OCI-M2 (cell line): ENCODE measurements at regions not wholly inside any gene's neighbourhood (a gene's known extent, or its start where the extent isn't known, plus 50 kb on each side); places are given as distances from the start of the nearest gene placed in this dataset.

Experiments used
- DNase-seq: peaks from one replicate; lab custom pipeline; 2025; ENCODE audit not compliant: unreplicated experiment; lab: John Stamatoyannopoulos, UW

GRCh38 chr2:16167451-16167861, 227.1 kb downstream of the MYCN start:
- DNase-seq, result no peak

DNA sequence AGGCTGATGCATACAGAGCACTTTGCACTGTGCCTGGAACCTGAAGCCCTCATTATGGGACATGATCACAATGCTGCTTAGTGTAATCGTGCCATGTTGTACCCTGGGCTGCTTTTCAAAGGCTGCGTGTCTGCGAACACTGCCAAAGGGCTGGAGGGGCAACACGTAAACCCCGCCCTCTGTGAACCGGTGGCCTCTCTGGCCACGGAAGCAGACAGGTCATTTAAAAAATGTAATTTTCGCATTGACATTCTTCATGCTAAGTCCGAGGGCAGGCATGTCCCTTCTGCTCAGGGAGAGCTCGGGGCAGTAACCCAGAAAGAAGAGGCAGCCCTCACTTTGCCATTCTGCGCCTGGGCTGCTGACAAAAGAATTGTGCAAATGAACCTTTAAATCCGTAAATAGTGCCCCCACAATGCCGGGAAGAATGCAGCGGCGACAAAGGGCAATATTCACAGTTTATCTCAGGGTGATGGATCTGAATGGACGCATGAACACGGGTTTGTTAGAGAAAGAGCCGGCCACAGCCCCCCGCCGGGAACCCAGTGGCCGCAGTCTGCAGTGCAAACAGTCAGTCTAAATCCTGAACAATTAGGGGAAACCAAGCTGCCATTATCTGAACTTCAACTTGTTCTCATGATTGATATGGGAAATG, 226.1 kb downstream of the MYCN start:
- no peak for DNase-seq

GRCh38 chr2:16165518-16166326, 225.4 kb downstream of the MYCN start:
- DNase-seq, result no peak

GRCh38 chr2:16162491-16163040, 222.2 kb downstream of the MYCN start:
- DNase-seq, result no peak

GRCh38 chr2:16161768-16162490, 221.6 kb downstream of the MYCN start:
- DNase-seq, result no peak

- no peak for DNase-seq
These were observed 220.8 kb downstream of the MYCN start for GRCh38 chr2:16161085-16161565.

DNA sequence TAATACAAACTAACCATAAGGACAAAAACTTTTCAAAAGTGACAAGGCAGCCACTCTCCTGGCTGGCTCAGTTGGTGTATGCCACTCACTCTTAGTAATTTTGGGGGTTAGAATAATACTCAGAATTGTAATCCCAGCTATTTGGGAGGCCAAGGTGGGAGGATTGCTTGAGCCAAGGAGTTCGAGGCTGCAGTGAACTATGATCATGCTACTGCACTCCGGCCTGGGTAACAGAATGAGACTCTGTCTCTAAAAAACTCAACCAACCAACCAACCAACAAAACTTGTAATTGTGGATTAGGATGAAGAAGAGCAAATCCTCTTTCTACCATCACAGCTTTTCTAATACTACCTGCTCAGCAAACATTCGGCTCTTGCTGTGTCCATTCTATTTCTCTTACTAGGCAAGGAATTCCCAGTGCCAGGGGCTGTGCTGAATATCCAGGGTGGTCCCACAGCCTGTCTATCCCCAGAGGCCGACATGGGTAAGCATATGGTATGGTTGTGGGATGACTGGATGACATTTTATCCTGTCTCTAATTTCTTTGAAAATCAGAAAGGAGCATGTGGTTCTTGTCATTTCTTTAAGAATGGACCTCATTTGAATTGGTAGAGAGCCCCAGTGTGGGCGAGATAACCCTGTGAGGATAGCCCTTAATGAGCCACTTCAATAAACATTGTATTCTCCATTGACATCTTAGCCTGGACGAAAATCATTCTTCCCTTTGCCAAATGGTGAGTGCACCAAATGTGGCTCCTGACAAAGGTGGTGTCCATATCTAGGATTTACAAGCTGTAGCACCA, 220.1 kb downstream of the MYCN start:
- no peak for DNase-seq

DNA sequence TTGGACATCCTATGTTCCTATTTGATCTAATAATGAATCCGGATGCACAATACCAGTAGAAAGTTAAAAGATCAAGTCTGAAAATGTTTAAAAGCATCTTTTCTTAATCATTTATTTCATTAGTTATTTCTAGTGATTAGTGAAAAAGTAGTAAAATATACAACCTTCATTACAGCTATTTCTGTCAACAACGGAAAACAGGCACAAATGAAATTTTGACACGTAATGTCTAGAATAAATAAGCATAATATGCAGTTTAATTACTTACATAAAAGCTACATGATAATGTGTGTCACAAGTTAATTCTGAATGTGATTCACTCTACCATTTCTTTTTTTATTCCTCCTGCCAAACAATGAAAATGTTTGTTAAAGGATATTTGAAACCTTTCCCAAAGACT, 216.1 kb downstream of the MYCN start:
- no peak for DNase-seq

- DNase-seq, result no peak
These were observed 215.4 kb downstream of the MYCN start for GRCh38 chr2:16155766-16156165.

- DNase-seq, result no peak
These were observed 215.0 kb downstream of the MYCN start for GRCh38 chr2:16155366-16155765.

DNA sequence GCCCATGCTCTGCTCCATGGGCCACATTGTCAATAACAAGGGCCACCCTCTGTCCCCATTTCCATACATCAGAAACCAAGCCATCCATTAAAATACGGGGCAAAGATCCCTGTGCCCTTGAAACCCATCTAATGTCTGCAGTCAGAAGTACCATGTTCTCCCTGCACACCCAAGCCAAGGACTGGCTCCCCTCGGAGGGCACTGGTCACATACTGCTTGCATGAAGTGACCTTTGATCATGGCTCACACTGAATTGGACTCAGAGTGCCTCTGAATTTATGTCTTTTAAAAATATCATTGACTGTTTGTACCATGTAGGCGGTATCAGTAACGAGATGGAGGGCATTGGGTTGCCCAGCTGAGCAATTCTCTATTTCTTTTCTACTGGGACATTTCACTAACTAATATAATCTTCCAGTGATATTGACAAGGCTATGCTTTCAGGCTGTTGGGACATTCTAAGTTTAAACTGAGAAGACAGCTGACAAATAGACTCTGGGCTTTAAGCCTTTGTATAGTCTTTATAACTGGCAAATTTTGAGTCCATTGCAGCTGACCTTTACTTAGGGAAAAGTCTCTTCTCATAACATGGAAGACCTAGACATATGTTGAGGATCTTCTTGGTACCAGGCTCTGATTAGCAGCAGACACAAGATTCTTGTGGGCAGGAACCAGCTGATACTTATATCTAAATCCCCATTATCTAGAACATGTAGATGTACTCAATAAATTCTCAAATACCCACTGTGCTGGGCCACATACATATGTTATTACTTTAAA, 214.3 kb downstream of the MYCN start:
- DNase-seq, result no peak

DNA sequence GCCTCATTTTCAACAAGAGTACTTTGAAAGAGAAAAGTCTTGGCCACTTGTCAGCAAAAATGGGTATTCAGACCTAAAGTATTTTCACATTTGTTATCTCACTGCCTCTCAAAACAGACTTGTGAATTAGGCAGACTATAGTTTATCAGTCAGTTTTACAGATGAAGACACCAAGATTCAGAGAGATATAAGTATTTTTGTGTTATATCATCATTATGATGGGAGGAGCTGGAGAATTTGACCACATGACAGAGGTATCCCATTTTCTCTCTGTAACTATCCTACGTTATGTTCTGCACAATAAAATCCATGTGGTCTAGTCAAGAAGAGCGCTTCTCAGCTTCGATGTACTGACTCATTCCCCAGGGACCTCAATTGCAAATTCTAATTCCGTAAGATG, 213.7 kb downstream of the MYCN start:
- DNase-seq, result no peak

GRCh38 chr2:16153754-16154035, 213.3 kb downstream of the MYCN start:
- no peak for DNase-seq

GRCh38 chr2:16152928-16153753, 212.8 kb downstream of the MYCN start:
- DNase-seq, result no peak

- DNase-seq, result no peak
These were observed 211.9 kb downstream of the MYCN start for GRCh38 chr2:16152071-16152927.

GRCh38 chr2:16151651-16152050, 211.3 kb downstream of the MYCN start:
- DNase-seq, result no peak

GRCh38 chr2:16151281-16151570, 210.9 kb downstream of the MYCN start:
- no peak for DNase-seq

DNA sequence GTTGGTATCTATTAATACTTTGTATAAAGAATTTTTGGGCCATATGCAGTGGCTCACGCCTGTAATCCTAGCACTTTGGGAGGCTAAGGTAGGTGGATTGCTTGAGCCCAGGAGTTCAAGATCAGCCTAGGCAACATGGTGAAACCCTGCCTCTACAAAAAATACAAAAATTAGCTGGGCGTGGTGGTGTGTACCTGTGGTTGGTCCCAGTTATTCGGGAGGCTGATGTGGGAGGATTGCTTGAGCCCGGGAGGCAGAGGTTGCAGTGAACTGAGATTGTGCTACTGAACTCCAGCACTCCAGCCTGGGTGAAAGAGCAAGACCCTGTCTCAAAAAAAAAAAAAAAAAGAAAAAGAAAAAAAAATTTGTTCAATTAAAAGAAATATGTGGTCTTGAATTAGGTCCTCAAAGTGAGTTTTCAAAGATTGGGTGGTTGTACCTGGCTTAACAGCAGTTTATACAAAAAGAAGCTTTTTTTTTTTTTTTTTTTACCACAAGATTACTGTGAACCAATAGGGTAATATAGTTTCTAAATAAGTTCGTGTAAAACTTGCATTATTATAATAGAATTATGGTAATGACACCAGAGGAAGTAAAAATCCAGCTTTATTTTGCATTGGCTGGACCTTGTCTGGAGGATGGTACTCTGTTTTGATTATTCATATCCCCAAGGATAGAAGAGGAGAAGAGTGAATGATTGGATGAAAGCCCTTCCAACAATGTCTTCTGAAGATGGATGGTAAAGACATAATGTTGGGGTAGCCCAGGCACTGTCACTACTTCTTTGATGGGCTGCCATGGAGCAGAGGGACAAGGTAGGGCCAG, 210.3 kb downstream of the MYCN start:
- DNase-seq, result no peak
